Testis (tissue), 2 donors: ENCODE measurements at regions not wholly inside any gene's neighbourhood (a gene's known extent, or its start where the extent isn't known, plus 50 kb on each side); places are given as distances from the start of the nearest gene placed in this dataset.

Source experiments
- CTCF ChIP-seq, 3 experiments: fragments of 450-650 bp in 2 of 3; fragments of 200-600 bp in 1 of 3; sonication (generic) in 1 of 3; IDR thresholded peaks; one replicate each; pipeline ENCODE4 v1.5.1; 2016 to 2019; ENCODE audit warnings: antibody characterized with exemption in 3 of 3, mild to moderate bottlenecking in 2 of 3, moderate library complexity in 1 of 3
- POLR2A ChIP-seq: fragments of 450-650 bp; IDR thresholded peaks from one replicate; pipeline ENCODE4 v1.6.1; 2017; ENCODE audit warnings: antibody characterized with exemption, mild to moderate bottlenecking, moderate library complexity

- TF ChIP-seq CTCF (IDR thresholded peaks at IDR 0.05) (no peak), POLR2A (no peak)
These were observed 93.7 kb upstream of the CLVS2 start for GRCh38 chr6:122902326-122902725.
